Neural cell (in vitro differentiated cells): ENCODE measurements at regions not wholly inside any gene's neighbourhood (a gene's known extent, or its start where the extent isn't known, plus 50 kb on each side); places are given as distances from the start of the nearest gene placed in this dataset.

Source experiments
- CTCF ChIP-seq: fragments of 450-650 bp; IDR thresholded peaks from 2 replicates; pipeline ENCODE4 v1.5.1; 2014; ENCODE audit warnings: antibody characterized with exemption, mild to moderate bottlenecking, moderate library complexity; ENCODE audit not compliant: poor library complexity, severe bottlenecking
- EP300 ChIP-seq: fragments of 450-650 bp; conservative IDR thresholded peaks from 2 replicates; pipeline ENCODE4 v1.6.1; 2014; ENCODE audit warnings: antibody characterized with exemption, mild to moderate bottlenecking, moderate library complexity; ENCODE audit not compliant: poor library complexity, severe bottlenecking
- EZH2 ChIP-seq: fragments of 200-600, 300-800 bp; shearing (Covaris generic), sonication (generic); IDR thresholded peaks from 2 replicates; pipeline ENCODE4 v1.6.1; 2014; ENCODE audit warnings: antibody characterized with exemption, low read length, borderline replicate concordance, mild to moderate bottlenecking; ENCODE audit not compliant: insufficient read depth, poor library complexity, severe bottlenecking
- MXI1 ChIP-seq: fragments of 450-650 bp; conservative IDR thresholded peaks from 2 replicates; pipeline ENCODE4 v1.6.1; 2014; ENCODE audit warnings: antibody characterized with exemption, mild to moderate bottlenecking; ENCODE audit not compliant: poor library complexity, severe bottlenecking
- POLR2AphosphoS5 ChIP-seq: IDR thresholded peaks from 2 replicates; pipeline ENCODE4 v1.6.1; 2012
- RAD21 ChIP-seq: fragments of 450-650 bp; conservative IDR thresholded peaks from 2 replicates; pipeline ENCODE4 v1.6.1; 2014; ENCODE audit warnings: antibody characterized with exemption, mild to moderate bottlenecking, moderate library complexity
- REST ChIP-seq: IDR thresholded peaks from 2 replicates; pipeline ENCODE4 v1.6.1; 2012; ENCODE audit warnings: borderline replicate concordance
- SMC3 ChIP-seq: fragments of 450-650 bp; conservative IDR thresholded peaks from 2 replicates; pipeline ENCODE4 v1.6.1; 2014; ENCODE audit warnings: antibody characterized with exemption, mild to moderate bottlenecking, moderate library complexity; ENCODE audit not compliant: poor library complexity
- TAF1 ChIP-seq: IDR thresholded peaks from 2 replicates; pipeline ENCODE4 v1.6.1; 2012; ENCODE audit warnings: low read depth

- TF ChIP-seq EP300 (no peak), CTCF (no peak), POLR2AphosphoS5 (no peak), EZH2 (no peak), REST (no peak), RAD21 (no peak), TAF1 (no peak), MXI1 (no peak), SMC3 (no peak)
These were observed 942.9 kb upstream of the LRRN3 start for GRCh38 chr7:110148054-110148453.
